Type B pancreatic cell (in vitro differentiated cells): ENCODE measurements at regions not wholly inside any gene's neighbourhood (a gene's known extent, or its start where the extent isn't known, plus 50 kb on each side); places are given as distances from the start of the nearest gene placed in this dataset.

Experiments used
- DNase-seq: peaks from one replicate; pipeline ENCODE4 v3.0.0; 2021; ENCODE audit warnings: mixed read lengths; ENCODE audit not compliant: unreplicated experiment; ENCODE audit errors: extremely low spot score
- H3K27ac Mint-ChIP-seq: 2 replicates; pipeline ENCODE4 v1.8.0; 2021; ENCODE audit warnings: mild to moderate bottlenecking, mixed read lengths
- H3K27me3 Mint-ChIP-seq: 2 replicates; pipeline ENCODE4 v1.8.0; 2021; ENCODE audit warnings: mixed read lengths
- H3K36me3 Mint-ChIP-seq: 2 replicates; pipeline ENCODE4 v1.8.0; 2021; ENCODE audit warnings: mixed read lengths
- H3K4me1 Mint-ChIP-seq: one replicate; pipeline ENCODE4 v1.8.0; 2021; ENCODE audit warnings: mixed read lengths; ENCODE audit not compliant: unreplicated experiment
- H3K4me3 Mint-ChIP-seq: 2 replicates; pipeline ENCODE4 v1.8.0; 2021; ENCODE audit warnings: mild to moderate bottlenecking, mixed read lengths
- H3K9me3 Mint-ChIP-seq: 2 replicates; pipeline ENCODE4 v1.8.0; 2021; ENCODE audit warnings: mixed read lengths
- CTCF ChIP-seq: fragments of 200-600 bp; sonication (generic); conservative IDR thresholded peaks from 2 replicates; pipeline ENCODE4 v1.5.0; 2021; ENCODE audit warnings: antibody characterized with exemption, mild to moderate bottlenecking

GRCh38 chr4:156169011-156169410 lies 215.3 kb upstream of the CTSO start:
- H3K27me3 Mint-ChIP-seq = no peaks in the 10 kb centered on the region
- H3K9me3 Mint-ChIP-seq = no peaks in the 10 kb centered on the region
- no peak overlapping the region for H3K4me3 Mint-ChIP-seq
- no peaks in the 10 kb centered on the region for H3K36me3 Mint-ChIP-seq
- TF ChIP-seq CTCF = peak; percentile 77
- H3K4me1 Mint-ChIP-seq = peaks cover 14% of the 10 kb centered on the region
- no peak overlapping the region for H3K27ac Mint-ChIP-seq
- DNase-seq = no peak

GRCh38 chr4:156168288-156168687 lies 214.6 kb upstream of the CTSO start:
- Mint-ChIP-seq H3K27me3 (no peaks in the 10 kb centered on the region), H3K4me1 (peaks cover 14% of the 10 kb centered on the region), H3K27ac (no peak overlapping the region), H3K9me3 (no peaks in the 10 kb centered on the region), H3K36me3 (no peaks in the 10 kb centered on the region), H3K4me3 (no peak overlapping the region)
- no peak for TF ChIP-seq CTCF
- DNase-seq = no peak

- Mint-ChIP-seq H3K4me1 (no peaks in the 10 kb centered on the region), H3K27ac (no peak overlapping the region), H3K9me3 (no peaks in the 10 kb centered on the region), H3K4me3 (no peak overlapping the region), H3K27me3 (no peaks in the 10 kb centered on the region), H3K36me3 (no peaks in the 10 kb centered on the region)
- no peak for TF ChIP-seq CTCF
- no peak for DNase-seq
Measured at GRCh38 chr4:156158747-156159146, 205.1 kb upstream of the CTSO start.

GRCh38 chr4:156154978-156155377 lies 201.3 kb upstream of the CTSO start:
- no peak for DNase-seq
- peak; percentile 33 for TF ChIP-seq CTCF
- Mint-ChIP-seq H3K27me3 (no peaks in the 10 kb centered on the region), H3K4me3 (no peak overlapping the region), H3K27ac (no peak overlapping the region), H3K4me1 (no peaks in the 10 kb centered on the region), H3K36me3 (no peaks in the 10 kb centered on the region), H3K9me3 (no peaks in the 10 kb centered on the region)

- H3K4me1 Mint-ChIP-seq = peaks cover 3% of the 10 kb centered on the region
- TF ChIP-seq CTCF = no peak
- H3K4me3 Mint-ChIP-seq = no peak overlapping the region
- DNase-seq = no peak
- no peaks in the 10 kb centered on the region for H3K36me3 Mint-ChIP-seq
- no peaks in the 10 kb centered on the region for H3K27me3 Mint-ChIP-seq
- no peaks in the 10 kb centered on the region for H3K9me3 Mint-ChIP-seq
- no peak overlapping the region for H3K27ac Mint-ChIP-seq
Measured at GRCh38 chr4:156146571-156146970, 192.9 kb upstream of the CTSO start.

- no peak overlapping the region for H3K27ac Mint-ChIP-seq
- no peak for DNase-seq
- H3K4me3 Mint-ChIP-seq = no peak overlapping the region
- no peaks in the 10 kb centered on the region for H3K9me3 Mint-ChIP-seq
- H3K27me3 Mint-ChIP-seq = no peaks in the 10 kb centered on the region
- no peaks in the 10 kb centered on the region for H3K36me3 Mint-ChIP-seq
- H3K4me1 Mint-ChIP-seq = peaks cover 3% of the 10 kb centered on the region
- no peak for TF ChIP-seq CTCF
Measured at GRCh38 chr4:156144961-156145360, 191.3 kb upstream of the CTSO start.
